ENCODE measurements at regions not wholly inside any gene's neighbourhood (a gene's known extent, or its start where the extent isn't known, plus 50 kb on each side); places are given as distances from the start of the nearest gene placed in this dataset.

GRCh38 chr11:26187639-26188038, 144.3 kb upstream of the ANO3 start:
- TF ChIP-seq, protein P1, sequence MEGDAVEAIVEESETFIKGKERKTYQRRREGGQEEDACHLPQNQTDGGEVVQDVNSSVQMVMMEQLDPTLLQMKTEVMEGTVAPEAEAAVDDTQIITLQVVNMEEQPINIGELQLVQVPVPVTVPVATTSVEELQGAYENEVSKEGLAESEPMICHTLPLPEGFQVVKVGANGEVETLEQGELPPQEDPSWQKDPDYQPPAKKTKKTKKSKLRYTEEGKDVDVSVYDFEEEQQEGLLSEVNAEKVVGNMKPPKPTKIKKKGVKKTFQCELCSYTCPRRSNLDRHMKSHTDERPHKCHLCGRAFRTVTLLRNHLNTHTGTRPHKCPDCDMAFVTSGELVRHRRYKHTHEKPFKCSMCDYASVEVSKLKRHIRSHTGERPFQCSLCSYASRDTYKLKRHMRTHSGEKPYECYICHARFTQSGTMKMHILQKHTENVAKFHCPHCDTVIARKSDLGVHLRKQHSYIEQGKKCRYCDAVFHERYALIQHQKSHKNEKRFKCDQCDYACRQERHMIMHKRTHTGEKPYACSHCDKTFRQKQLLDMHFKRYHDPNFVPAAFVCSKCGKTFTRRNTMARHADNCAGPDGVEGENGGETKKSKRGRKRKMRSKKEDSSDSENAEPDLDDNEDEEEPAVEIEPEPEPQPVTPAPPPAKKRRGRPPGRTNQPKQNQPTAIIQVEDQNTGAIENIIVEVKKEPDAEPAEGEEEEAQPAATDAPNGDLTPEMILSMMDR (IDR thresholded peaks at IDR 0.05 in 2 of 3, conservative IDR thresholded peaks at IDR 0.05 in 1 of 3; ENCODE audit: borderline replicate concordance in 1 of 3, insufficient read depth in 1 of 3, low read depth in 2 of 3, low read length in 2 of 3): no peak
- TF ChIP-seq, protein P2, sequence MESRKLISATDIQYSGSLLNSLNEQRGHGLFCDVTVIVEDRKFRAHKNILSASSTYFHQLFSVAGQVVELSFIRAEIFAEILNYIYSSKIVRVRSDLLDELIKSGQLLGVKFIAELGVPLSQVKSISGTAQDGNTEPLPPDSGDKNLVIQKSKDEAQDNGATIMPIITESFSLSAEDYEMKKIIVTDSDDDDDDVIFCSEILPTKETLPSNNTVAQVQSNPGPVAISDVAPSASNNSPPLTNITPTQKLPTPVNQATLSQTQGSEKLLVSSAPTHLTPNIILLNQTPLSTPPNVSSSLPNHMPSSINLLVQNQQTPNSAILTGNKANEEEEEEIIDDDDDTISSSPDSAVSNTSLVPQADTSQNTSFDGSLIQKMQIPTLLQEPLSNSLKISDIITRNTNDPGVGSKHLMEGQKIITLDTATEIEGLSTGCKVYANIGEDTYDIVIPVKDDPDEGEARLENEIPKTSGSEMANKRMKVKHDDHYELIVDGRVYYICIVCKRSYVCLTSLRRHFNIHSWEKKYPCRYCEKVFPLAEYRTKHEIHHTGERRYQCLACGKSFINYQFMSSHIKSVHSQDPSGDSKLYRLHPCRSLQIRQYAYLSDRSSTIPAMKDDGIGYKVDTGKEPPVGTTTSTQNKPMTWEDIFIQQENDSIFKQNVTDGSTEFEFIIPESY (IDR thresholded peaks at IDR 0.05; ENCODE audit: extremely low read depth, insufficient replicate concordance, low read length): no peak
- no peak for TF ChIP-seq SP1 (IDR thresholded peaks at IDR 0.05; ENCODE audit: low read depth)
- no peak for TF ChIP-seq POLR2A (IDR thresholded peaks at IDR 0.05; ENCODE audit: borderline replicate concordance, extremely low read depth, insufficient read depth, insufficient read length)
- TF ChIP-seq POLR2AphosphoS5 (IDR thresholded peaks at IDR 0.05; ENCODE audit: low read depth, low read length): no peak
- TF ChIP-seq EZH2 (IDR thresholded peaks at IDR 0.05): no peak
- TF ChIP-seq MAX (IDR thresholded peaks at IDR 0.05): no peak
- TF ChIP-seq REST (IDR thresholded peaks at IDR 0.05; ENCODE audit: low read depth): no peak
- no peak for TF ChIP-seq EZH2phosphoT487 (IDR thresholded peaks at IDR 0.05; ENCODE audit: borderline replicate concordance)
- TF ChIP-seq CEBPB (IDR thresholded peaks at IDR 0.05; ENCODE audit: low read depth): no peak
- no peak for TF ChIP-seq JUND (IDR thresholded peaks at IDR 0.05)
- no peak for TF ChIP-seq SIN3A (IDR thresholded peaks at IDR 0.05; ENCODE audit: low read depth)

All from HCT116 (cell line).